ENCODE measurements at regions not wholly inside any gene's neighbourhood (a gene's known extent, or its start where the extent isn't known, plus 50 kb on each side); places are given as distances from the start of the nearest gene placed in this dataset.
"Not testable (repeated sequence)": the region's sequence is repeated elsewhere in the genome, so short reads cannot be mapped to it uniquely, and the experiment has no call there.

- DNase-seq (ENCODE audit: low read depth), result no peak
Measured at GRCh38 chr2:136282251-136282650, 164.3 kb upstream of the CXCR4 start.

GRCh38 chr2:136281281-136282114, 163.5 kb upstream of the CXCR4 start:
- no peak for DNase-seq (ENCODE audit: low read depth)

GRCh38 chr2:136266346-136266745, 148.4 kb upstream of the CXCR4 start:
- not testable (repeated sequence) for DNase-seq (ENCODE audit: low read depth)

DNA sequence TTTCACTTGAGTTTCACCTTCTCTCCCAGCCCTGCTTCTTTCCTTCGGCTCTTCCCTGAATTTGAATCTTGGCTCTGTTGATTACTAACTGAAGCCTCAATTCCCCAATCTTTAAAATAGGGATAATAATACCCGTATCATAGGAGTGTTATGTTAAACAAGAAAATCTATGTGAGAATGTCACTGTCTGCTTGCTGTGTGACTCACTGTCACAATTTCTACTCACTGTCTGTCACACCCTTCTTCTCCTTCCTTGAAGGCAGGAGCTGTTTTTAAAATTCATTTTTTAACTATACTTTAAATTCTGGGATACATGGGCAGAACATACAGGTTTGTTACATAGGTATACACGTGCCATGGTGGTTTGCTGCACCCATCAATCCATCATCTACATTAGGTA, 141.6 kb upstream of the CXCR4 start:
- no peak for DNase-seq (ENCODE audit: low read depth)

DNA sequence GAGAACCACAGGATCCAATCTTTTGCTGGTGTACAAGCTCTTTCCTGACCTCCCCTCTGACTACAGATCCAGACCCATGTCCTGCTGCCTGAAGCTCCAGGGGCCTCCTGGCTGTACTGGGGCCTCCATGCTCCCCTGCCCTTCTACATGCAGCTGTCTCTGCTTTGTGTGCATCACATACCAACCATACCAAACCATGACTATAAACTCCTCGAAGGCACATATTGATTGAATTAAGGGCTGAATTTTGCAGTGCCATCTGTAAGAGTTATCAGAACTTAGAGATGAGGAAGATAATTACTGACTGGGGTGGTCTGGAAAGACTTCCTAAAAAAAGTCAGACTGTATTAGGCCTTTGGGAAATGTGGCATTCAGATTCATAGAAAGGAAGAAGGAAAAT, 139.9 kb upstream of the CXCR4 start:
- no peak for DNase-seq (ENCODE audit: low read depth)

- no peak for DNase-seq (ENCODE audit: low read depth)
Measured at GRCh38 chr2:136255648-136256461, 137.9 kb upstream of the CXCR4 start.

GRCh38 chr2:136255127-136255526, 137.2 kb upstream of the CXCR4 start:
- DNase-seq (ENCODE audit: low read depth), result no peak

GRCh38 chr2:136254681-136255080, 136.7 kb upstream of the CXCR4 start:
- no peak for DNase-seq (ENCODE audit: low read depth)

DNA sequence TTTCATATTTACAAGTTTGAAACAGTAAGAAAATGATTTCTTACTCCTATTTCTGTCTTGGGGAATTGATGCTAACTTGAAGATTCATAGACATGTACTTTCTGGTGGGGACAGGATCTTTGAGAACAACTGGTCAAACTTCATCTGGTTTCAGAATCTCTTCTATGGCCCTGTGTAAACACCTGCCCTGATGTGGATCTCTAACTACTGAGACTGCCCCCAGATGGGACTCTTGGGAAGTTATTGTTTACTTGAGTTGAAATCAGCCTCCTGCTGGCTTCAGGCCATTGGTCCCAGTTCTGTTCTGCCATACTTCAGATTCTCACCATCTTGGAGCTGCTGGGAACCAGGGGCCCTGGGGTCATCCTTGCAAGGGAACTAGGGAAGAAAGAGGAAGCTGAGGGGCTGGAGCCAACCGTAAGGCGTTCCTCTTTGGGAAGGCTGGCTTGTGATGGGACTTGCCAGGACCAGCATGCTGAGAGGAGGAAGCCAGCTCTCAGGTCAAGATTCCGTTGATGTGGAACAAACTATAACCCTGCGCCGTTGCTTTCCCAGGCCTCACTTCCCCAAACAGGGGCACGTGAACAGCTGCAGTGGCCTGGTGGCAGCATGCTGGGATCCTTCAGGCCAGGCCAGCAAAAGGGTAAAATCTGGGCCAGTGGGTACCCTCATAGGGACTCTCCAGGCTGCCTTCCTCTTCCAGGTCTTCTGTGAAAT, 135.5 kb upstream of the CXCR4 start:
- DNase-seq (ENCODE audit: low read depth), result no peak

DNA sequence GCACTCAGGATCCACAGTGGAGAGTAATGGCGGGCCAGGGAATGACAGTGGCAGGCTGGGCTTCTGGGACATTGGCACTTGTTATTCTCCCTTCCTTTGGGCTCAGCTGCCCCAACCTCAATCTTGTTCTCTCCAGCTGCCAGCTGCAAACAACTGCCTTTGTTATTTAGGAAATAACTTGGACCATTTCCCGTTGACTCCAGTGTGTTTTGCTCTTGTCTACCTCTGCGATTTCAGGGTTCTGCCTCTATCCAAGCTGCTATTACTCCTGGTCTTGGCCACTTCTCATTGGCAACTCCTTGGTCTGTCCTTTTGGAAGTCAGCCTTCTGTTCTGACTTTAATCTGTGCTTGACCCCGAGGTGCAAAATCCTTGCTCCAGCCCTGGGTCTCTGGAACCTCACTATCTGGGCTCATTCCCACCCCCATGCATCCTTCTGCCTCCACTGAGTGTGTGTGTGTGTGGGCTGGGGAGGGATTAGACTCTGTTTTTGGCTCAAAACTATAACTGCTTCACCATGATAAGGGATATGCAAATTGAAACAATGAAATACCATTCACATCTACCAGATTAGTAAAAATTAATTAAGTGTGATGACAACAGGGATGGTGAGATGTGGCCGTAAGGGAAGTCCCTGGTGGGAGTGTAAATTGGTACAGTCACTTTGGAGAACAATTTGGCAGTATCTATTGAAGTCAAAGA, 134.1 kb upstream of the CXCR4 start:
- no peak for DNase-seq (ENCODE audit: low read depth)

- no peak for DNase-seq (ENCODE audit: low read depth)
Measured at GRCh38 chr2:136251197-136251884, 133.4 kb upstream of the CXCR4 start.

DNA sequence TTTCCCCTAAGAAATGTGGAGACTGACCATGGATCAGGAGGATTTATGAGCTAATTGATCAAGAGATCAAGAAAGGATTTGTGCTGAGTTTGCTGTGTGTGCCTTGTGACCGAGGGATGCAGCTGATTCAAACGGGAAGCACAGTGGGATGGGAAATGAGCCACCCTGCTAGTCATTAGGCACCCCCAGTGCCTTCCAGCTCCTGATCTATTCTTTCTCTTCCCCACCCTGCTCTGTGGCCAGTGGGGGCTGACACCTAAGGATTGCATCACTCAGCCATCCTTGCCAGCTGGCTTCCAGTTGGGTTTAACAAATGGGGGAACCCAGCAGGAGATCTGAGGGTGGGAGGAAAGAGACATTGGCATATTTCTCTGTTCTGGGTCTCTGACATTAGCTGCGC, 132.2 kb upstream of the CXCR4 start:
- no peak for DNase-seq (ENCODE audit: low read depth)

- no peak for DNase-seq (ENCODE audit: low read depth)
Measured at GRCh38 chr2:136248907-136249306, 131.0 kb upstream of the CXCR4 start.

DNA sequence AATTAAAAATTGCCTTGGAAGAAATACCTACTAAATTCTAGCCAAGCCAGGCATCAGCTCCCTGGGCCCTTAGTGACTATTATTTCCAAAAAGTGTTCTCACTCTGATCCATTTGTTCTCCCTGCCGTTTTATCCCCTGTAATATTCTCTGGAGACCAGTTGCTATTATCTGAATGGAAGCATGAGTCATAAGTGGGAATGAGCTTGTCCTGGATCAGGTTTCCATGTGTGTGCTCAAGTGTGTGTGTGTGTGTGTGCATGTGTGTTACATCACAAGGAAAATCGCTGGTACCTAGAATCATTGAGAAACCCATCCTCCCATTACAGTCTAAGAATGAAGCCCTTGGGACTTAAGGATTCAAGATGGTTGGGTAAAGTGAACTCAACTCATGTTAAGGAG, 130.3 kb upstream of the CXCR4 start:
- DNase-seq (ENCODE audit: low read depth), result peak; percentile 62

- DNase-seq (ENCODE audit: low read depth), result no peak
Measured at GRCh38 chr2:136247204-136247950, 129.4 kb upstream of the CXCR4 start.

- DNase-seq (ENCODE audit: low read depth), result no peak
Measured at GRCh38 chr2:136246086-136246669, 128.2 kb upstream of the CXCR4 start.

GRCh38 chr2:136245211-136245610, 127.3 kb upstream of the CXCR4 start:
- DNase-seq (ENCODE audit: low read depth), result no peak

DNA sequence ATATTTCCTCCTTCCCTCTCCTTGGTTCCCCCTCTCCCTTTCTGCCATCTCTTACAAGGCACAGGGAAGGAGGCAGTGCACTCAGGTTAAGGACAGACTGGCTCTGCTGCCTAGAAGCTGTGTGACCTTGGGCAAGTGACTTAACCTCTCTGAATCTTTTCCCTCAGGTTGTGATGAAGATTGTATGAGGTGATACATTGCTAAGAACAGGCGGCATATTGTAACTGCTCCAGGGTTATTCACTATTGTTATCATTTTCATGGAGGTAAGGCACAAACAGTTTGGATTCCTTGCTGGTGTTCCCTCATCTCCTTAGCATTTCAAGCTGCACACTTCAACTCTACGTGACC, 126.6 kb upstream of the CXCR4 start:
- DNase-seq (ENCODE audit: low read depth), result no peak

GRCh38 chr2:136243638-136244535, 125.9 kb upstream of the CXCR4 start:
- DNase-seq (ENCODE audit: low read depth), result no peak

Data from HS-27A (cell line).